Esophagus muscularis mucosa (tissue), 3 donors: ENCODE measurements at regions not wholly inside any gene's neighbourhood (a gene's known extent, or its start where the extent isn't known, plus 50 kb on each side); places are given as distances from the start of the nearest gene placed in this dataset.

Source experiments
- CTCF ChIP-seq, 3 experiments: fragments of 200-600 bp in 2 of 3; fragments of 450-650 bp in 1 of 3; sonication (generic) in 2 of 3; IDR thresholded peaks; one replicate each; pipeline ENCODE4 v1.5.1; 2017 to 2019; ENCODE audit warnings: antibody characterized with exemption in 3 of 3, mild to moderate bottlenecking in 2 of 3, moderate library complexity in 1 of 3
- POLR2A ChIP-seq: fragments of 450-650 bp; IDR thresholded peaks from one replicate; pipeline ENCODE4 v1.6.1; 2017; ENCODE audit warnings: antibody characterized with exemption, moderate library complexity, mild to moderate bottlenecking, low read depth

GRCh38 chr13:34675626-34676025 lies 266.4 kb upstream of the NBEA start:
- TF ChIP-seq POLR2A = no peak
- TF ChIP-seq CTCF (IDR thresholded peaks at IDR 0.05) = no peak
